GM12873 (cell line): ENCODE measurements at regions not wholly inside any gene's neighbourhood (a gene's known extent, or its start where the extent isn't known, plus 50 kb on each side); places are given as distances from the start of the nearest gene placed in this dataset.

Source experiments
- CTCF ChIP-seq: IDR thresholded peaks from 2 replicates; pipeline ENCODE4 v1.5.1; 2012; ENCODE audit warnings: low read depth, mild to moderate bottlenecking, moderate library complexity, low read length, control low read depth; ENCODE audit not compliant: insufficient read depth; ENCODE audit errors: missing control alignments

DNA sequence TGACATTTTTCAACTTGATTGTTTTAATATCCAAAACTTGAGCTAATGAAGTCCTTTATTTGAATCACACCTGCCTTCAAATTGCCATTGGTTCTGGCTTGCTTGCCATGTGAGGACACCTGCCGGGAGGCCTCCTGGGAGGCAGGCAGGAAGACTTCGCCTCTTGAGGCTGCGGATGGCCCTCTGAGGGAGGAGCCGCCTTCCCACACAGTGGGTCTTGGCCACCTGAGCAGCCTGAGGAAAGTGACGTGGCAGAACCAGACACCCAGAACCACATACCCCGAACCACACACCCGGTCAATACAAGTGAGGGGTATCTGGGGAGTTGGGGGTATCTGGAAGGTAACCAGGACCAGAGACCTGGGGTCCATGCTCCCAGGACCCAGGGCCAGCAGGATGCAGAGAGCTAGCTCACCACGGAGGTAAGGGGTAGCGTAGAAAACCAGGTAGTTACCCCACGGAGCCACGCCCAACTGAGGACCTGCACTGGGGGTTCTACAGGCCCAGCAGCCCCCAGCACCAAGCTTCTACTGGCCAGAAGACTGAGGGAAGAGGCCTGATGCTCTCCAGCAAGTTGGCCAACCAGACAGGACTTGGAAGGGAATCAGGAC is 300.5 kb downstream of the TCERG1L start:
- TF ChIP-seq CTCF, result no peak

DNA sequence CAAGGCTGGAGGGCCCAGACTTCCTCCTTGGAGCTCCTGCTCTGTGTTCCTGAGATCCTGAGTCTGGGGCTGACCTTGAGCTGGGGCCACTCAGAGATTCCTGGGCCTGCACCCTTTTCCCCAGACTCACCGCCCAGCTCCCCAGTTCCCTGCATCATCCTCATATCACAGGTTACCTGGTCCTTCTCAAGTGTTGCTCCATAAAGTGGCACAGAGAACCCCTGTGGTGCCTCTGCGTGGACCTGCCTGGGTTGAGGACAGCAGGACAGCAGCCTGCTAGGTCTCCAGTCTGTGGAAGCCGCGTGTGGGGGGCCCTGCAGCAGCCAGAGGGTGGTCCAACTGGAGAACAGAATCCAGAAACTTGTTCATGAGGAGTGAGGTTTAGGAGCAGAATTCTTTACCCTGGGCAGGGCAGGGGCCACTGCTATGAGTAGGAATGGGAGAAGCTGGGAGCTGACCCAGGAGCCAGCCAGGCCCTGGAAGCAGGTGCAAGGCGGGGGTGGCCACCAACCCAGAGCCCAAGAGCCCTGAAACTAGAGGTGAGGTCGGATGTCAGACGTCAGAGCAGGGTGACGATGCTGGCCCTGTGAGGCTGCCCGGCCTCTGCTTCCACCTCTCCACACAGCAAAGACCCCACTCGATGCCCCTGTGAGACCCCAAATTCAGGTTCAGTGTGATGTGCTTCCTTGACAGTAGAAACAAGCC is 299.4 kb downstream of the TCERG1L start:
- no peak for TF ChIP-seq CTCF

- no peak for TF ChIP-seq CTCF
Measured at GRCh38 chr10:131012641-131012985, 298.9 kb downstream of the TCERG1L start.

- TF ChIP-seq CTCF, result no peak
Measured at GRCh38 chr10:131013281-131013912, 298.1 kb downstream of the TCERG1L start.

- TF ChIP-seq CTCF, result no peak
Measured at GRCh38 chr10:131014271-131014670, 297.2 kb downstream of the TCERG1L start.

DNA sequence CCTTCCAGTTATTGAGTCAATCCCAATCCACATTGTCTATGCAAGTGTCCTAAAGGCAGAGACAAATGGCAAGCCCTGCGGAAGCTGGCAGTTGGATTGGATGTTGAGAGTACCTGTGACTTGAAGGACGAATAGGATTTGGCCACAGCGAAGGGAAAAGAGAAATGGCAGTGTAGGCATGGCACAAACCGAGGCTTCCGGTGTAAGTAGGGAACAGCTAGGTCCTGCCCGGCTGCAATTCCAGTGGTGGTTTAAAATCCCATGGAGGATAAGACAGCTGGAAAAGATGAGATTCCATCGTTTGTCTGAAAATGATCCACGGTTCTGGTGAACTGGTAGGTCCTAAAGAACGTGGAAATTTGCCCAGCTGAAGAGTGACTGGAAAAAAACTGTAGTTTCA is 296.2 kb downstream of the TCERG1L start:
- no peak for TF ChIP-seq CTCF

DNA sequence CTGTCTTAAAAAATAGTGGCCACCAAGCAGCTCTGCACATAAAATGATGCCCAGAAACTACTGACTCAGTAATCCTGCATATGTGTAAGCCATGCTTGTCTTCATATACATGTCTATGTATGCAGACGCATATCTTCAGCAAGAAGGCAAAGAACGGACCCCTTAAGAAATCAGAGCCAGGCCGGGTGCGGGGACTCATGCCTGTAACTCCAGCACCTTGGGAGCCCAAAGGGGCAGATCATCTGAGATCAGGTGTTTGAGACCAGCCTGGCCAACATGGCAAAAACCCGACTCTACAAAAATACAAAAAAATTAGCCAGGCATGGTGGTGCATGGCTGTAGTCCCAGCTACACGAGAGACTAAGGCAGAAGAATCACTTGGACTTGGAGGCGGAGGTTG is 295.0 kb downstream of the TCERG1L start:
- no peak for TF ChIP-seq CTCF
